GM18867 (cell line): ENCODE measurements at regions not wholly inside any gene's neighbourhood (a gene's known extent, or its start where the extent isn't known, plus 50 kb on each side); places are given as distances from the start of the nearest gene placed in this dataset.

ENCODE experiments used
- ATAC-seq: cut with Tn5 transposase; IDR thresholded peaks from one replicate; pipeline ENCODE4 v1.9.1; 2021; ENCODE audit warnings: mild to moderate bottlenecking, moderate library complexity; ENCODE audit not compliant: unreplicated experiment

DNA sequence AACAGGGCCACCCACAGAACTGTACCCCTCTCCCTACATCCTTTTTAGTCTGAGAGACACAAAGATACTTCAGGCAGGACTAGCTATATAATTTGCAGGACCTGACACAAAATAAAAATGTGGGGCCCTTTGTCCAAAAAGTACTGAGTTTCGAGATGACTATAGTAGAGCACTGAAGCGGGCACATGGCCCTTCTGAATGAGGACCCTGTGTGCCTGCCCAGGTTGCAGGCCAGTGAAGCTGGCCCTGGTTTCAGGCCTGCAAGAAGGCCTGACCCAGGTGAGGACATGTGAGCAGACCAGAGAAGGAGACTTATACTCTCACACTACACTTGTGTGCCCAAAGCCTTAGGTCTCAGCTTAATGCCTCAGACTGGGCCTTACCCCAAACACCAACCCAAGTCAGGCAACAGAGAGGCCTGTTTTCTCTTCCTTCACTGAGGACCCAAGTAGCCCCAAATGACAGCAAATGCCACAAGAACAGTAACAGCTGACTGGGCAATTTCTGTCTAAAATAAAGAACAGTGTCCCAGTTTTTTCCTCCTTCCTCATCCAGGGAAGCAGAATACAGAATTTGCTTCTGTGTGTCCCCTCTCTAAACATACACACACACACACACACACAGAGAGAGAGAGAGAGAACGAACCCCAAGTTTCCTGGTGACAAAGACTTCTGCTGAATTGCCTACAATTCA lies 100.9 kb upstream of the ARHGEF3 start:
- no peak for ATAC-seq

- no peak for ATAC-seq
These were observed 99.1 kb upstream of the ARHGEF3 start for GRCh38 chr3:56900801-56901200.

DNA sequence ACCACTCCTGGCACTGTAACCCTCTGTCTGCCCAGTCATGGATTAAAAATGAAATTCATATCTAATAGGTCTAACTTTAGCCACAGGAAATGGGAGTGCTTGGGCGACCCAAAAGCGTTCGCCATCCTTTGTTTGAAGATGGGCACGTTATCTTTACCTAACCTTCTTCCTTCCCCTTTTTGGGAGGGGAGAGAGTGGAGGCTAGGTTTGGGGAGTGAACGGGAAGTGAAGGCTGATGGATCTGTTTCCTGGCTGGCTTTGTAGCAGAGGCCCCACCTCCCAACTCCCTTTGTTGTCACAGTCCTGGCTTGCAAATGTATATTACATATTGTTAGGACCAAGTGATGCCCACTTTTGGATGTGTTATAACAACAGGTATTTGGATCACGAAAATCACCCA lies 98.1 kb upstream of the ARHGEF3 start:
- no peak for ATAC-seq

- no peak for ATAC-seq
These were observed 97.3 kb upstream of the ARHGEF3 start for GRCh38 chr3:56899078-56899477.

DNA sequence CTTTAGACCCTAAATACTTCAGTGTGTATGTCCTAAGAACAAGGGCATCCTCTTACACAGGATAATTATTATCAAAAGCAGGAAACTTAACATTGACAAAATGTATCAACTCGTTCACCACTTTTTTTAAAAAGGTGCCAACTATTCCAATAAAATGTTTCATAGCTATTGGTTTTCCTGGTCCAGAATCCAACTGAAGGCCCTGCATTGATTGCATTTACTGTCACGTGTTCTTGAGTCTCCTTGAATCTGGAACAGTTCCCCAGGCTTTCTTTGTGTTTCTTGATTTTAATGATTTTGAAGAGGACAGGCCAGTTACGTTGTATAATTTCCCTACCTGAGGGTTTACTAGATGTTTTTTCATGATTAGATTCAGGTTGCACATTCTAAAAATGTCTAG lies 94.6 kb upstream of the ARHGEF3 start:
- no peak for ATAC-seq

DNA sequence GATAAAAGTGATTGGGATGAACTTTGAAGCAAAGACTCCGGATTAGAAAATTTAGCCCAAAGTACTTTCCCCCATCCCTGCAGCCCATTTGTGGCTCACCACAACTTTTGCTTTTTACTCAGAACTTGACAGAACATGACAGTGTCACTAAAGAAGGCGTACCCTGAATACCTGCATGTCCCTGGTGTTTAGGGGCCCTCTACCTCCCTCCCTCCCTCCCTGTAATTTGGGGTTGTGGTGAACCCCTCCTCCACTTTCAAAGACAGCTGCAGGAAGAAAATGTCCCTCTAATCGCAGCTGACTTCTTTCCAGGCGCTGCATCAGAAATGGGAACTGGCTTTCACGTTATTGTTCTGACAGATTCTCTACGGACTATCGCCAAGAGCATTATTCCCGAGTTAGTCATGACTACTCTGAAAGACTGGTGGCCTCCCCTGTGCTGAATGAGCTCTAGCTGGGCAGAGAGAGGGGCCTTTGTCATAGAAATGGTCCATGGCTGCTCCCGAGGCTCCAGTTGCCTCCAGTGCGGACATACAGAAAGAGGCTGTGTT lies 93.2 kb upstream of the ARHGEF3 start:
- ATAC-seq = peak; percentile 63

DNA sequence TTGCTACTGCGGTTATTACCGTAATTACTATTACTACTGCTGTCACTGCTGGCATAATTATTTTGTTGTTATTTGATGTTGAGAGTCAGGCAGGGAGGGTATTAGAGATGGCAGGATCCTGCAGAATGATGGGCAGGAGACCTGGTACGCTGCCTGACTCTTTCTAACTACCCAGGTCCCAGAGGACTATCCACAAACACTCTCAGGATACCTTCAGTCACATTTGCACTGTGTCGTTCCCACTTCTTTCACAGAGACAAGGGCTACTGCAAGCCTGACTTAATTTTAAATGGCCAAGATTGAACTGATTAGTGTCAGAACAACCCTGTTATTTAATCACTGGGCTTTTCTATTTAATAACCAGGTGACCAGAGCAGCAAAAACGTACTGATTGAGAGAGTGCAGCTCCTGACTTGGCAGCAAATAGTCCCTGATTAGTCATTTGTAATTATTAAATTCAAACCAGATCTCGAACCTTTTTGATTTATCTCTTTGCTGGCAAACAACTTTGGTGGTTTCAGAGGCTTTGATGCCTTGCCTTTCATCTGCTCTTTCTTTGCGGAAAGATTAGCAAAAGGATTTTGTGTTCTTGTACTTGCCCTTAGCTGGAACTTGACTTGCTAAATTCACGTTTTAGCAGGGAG lies 88.8 kb upstream of the ARHGEF3 start:
- ATAC-seq = no peak

DNA sequence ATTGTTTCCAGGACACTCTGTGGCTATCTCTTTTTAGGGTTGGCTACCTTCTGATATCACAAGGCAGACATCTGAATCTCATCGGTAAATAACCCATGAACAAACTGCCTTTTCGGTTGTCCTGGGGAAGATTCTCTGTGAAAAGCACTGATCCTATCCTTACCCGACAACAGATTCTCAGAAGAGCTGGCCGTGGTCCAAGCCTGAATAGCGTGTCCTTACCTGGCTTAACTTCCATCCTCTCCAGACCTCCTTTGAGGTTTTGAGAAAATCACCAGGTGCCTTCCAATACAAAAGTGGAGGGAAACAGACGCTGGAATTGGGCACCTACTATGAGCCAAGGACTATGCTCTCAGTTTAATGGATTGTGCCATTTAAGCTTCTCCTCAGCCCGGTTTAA lies 87.4 kb upstream of the ARHGEF3 start:
- ATAC-seq = no peak

GRCh38 chr3:56887402-56888025 lies 85.8 kb upstream of the ARHGEF3 start:
- ATAC-seq = no peak

- no peak for ATAC-seq
These were observed 84.6 kb upstream of the ARHGEF3 start for GRCh38 chr3:56886314-56886713.

DNA sequence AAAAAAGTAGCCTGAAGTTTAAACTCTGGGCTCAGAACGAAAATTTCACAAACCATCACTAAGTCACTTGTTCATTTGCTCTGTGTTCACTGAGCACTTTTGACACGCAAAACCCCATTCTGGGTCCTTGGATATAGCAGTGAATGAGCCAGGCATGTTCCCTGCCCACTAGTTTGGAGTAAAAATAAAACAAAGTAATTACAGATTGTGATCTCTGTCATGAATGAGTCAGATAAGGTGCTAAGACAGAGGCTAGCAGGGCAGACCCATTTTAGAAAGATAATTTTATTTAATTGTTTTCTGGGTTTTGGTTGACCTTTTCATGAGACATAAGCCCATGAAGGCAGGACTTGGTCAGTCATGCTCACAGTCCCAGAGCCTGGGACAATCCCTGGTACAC lies 84.1 kb upstream of the ARHGEF3 start:
- no peak for ATAC-seq

- ATAC-seq = no peak
These were observed 83.7 kb upstream of the ARHGEF3 start for GRCh38 chr3:56885453-56885852.

DNA sequence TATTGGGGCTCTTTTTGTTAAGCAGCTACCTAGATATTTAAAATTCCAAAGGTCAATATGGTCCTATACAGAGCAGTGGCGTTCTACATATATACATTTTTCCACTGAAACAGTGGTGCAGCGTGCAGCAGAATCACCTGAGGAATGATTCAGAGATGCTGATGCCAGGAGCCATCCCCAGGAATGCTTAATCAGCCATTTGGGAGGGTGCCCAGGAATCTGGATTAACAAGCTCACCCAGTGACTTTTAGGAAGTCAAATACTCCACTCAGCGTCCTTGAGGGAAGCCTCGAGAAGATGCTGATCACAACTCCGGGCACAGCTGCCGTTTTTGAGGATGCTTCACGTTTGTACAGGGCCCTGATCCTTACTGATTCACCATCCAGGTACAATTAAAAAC lies 82.6 kb upstream of the ARHGEF3 start:
- no peak for ATAC-seq

DNA sequence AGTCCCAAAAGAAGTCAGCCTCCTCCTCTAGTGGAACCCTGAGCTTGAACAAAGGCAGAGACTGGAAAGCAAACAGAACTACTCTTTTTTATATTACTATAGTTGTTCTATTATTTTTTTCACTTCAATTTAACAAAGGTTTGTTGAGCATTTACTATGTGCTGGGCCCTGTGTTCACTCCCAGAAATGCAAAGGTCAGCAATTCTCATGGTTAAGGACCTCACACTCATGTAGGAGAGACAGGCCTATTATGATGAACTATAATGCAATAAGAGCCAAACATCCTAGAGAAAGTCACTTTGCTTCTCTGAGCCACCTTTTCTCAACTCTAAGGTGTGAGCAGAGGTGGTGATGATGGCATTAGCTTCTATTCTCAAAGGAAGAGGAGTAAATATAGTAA lies 82.1 kb upstream of the ARHGEF3 start:
- no peak for ATAC-seq

DNA sequence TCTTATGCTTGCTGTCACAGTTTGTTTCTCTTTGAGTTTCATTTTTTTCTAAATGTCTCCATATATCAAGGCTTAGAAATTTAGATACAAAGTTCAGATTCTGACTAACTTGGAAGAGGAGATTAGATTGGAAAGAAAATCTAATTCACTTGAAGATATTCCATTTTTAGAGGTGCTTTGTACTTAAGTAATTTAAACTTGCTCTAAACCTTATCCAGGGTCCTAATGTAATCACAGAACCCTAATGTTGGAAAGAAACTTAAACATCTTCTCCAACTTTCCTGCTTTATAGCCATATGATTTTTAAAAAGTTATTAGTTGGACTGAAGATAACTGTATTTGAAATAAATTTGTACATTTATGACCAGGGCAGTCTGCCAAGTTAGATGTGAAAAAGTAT lies 81.1 kb upstream of the ARHGEF3 start:
- no peak for ATAC-seq

DNA sequence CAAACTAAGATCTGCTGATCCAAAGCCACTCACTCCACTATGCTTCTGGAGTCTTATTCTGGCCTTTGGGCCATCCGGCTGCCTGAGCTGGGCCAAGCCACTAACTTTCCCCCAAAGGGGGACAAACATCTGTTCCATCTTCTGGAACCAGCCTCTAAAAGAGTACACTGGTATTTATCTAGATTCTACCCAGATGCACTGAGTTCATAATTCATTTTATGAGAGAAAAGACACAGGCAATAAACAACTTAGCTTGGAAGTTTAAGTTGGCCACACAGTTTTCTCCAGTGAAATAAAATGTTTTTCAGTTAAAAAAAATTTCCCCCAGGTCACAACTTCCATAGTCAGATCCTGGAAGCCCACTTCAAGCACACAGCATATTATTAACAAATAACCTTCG lies 80.1 kb upstream of the ARHGEF3 start:
- ATAC-seq = no peak

DNA sequence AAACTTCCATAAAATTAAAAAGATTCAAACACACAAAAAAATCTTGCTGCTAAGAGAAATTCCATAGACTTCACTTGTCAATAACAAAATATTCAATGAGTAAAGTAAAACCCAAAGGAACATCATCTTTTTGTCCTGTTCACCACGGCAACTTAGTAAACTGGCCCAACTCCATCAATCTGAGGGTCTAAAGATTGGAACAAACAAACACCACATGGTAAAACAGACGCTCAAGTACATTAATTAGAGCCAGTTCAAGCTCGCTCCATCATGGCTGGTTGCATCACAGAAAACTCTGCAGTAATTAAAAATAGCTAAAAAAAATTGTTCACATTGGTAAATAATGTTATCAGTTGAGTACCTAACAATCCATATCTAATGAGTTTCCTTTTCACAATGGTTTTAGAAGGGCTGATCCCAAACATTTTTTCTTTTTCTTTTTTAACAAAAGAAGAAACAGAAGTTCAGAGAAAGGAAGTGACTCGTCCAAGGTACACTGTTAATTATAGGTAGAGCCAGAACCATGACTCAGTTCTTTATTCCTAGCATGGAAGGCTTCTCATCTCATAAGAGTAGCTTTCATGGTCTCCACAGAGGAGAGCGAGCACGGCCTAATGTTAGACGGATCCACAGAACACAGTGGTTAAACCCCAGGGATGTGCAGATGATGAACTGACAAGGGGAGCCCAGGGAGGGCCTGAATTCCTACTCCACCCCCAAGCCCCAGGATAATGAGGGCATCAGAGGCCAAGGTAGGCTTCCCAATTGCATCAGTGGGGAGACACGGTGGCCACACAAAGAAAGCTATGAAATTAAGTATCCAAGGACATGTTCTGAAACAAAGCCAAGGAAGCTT lies 79.2 kb upstream of the ARHGEF3 start:
- no peak for ATAC-seq

- ATAC-seq = no peak
These were observed 77.9 kb upstream of the ARHGEF3 start for GRCh38 chr3:56879436-56880215.

- ATAC-seq = no peak
These were observed 76.3 kb upstream of the ARHGEF3 start for GRCh38 chr3:56878074-56878473.

DNA sequence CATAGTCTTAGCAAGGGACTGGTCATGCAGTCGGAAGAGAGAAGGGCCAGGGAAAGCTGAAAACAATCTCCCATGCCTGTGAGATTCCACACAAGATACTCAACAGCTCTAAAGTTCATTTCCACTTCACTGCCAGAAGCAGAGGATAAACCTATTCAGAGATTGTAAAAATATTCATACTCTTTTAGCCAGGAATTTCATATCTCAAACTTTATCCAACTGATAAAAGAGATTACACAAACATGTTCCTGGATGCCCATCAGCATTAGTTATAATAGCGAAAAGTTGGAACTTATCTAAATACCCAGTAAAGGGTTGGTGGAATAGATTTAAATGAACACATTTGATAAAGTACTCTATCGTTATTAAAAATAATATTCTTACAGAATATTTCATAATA lies 75.2 kb upstream of the ARHGEF3 start:
- ATAC-seq = no peak
